H9 (cell line): ENCODE measurements at regions not wholly inside any gene's neighbourhood (a gene's known extent, or its start where the extent isn't known, plus 50 kb on each side); places are given as distances from the start of the nearest gene placed in this dataset.

Experiments used
- DNase-seq: peaks from one replicate; pipeline ENCODE4 v3.0.0-alpha.2; 2017
- H2AFZ ChIP-seq: one replicate; pipeline ENCODE4 v1.6.1; 2013; ENCODE audit warnings: mild to moderate bottlenecking, low read length, control low read depth, moderate library complexity
- H2AK5ac ChIP-seq: 2 replicates; pipeline ENCODE4 v1.6.1; 2013; ENCODE audit warnings: low read length, control low read depth, mixed read lengths; ENCODE audit not compliant: insufficient read length
- H2BK120ac ChIP-seq: one replicate; pipeline ENCODE4 v1.6.1; 2013; ENCODE audit warnings: low read depth, mild to moderate bottlenecking, low read length, control low read depth, inconsistent platforms; ENCODE audit not compliant: poor library complexity, severe bottlenecking
- H2BK12ac ChIP-seq: 2 replicates; pipeline ENCODE4 v1.6.1; 2013; ENCODE audit warnings: low read length, control low read depth, mixed read lengths, low read depth; ENCODE audit not compliant: insufficient read length
- H2BK15ac ChIP-seq: 2 replicates; pipeline ENCODE4 v1.6.1; 2013; ENCODE audit warnings: low read depth, low read length, control low read depth
- H2BK20ac ChIP-seq: one replicate; pipeline ENCODE4 v1.6.1; 2013; ENCODE audit warnings: low read depth, mild to moderate bottlenecking, low read length, control low read depth, inconsistent platforms; ENCODE audit not compliant: poor library complexity, severe bottlenecking
- H2BK5ac ChIP-seq: 2 replicates; pipeline ENCODE4 v1.6.1; 2013; ENCODE audit warnings: low read length, control low read depth, mixed read lengths; ENCODE audit not compliant: insufficient read length
- H3K14ac ChIP-seq: 2 replicates; pipeline ENCODE4 v1.6.1; 2013; ENCODE audit warnings: low read length, control low read depth; ENCODE audit not compliant: insufficient read depth
- H3K18ac ChIP-seq: 2 replicates; pipeline ENCODE4 v1.6.1; 2013; ENCODE audit warnings: low read depth, mild to moderate bottlenecking, mixed read lengths, low read length, control low read depth; ENCODE audit not compliant: insufficient read length
- H3K23ac ChIP-seq: 2 replicates; pipeline ENCODE4 v1.6.1; 2013; ENCODE audit warnings: low read length, control low read depth, mixed read lengths, low read depth; ENCODE audit not compliant: insufficient read length
- H3K23me2 ChIP-seq: 2 replicates; pipeline ENCODE4 v1.6.1; 2013; ENCODE audit warnings: low read depth, mild to moderate bottlenecking, mixed read lengths, low read length, control low read depth; ENCODE audit not compliant: insufficient read length, poor library complexity, severe bottlenecking
- H3K27ac ChIP-seq: 2 replicates; pipeline ENCODE4 v1.5.1; 2013; ENCODE audit warnings: low read length, control low read depth, mixed read lengths, low read depth; ENCODE audit not compliant: insufficient read length
- H3K27me3 ChIP-seq: 2 replicates; pipeline ENCODE4 v1.6.1; 2013; ENCODE audit warnings: low read length, control low read depth, inconsistent platforms; ENCODE audit not compliant: insufficient read depth
- H3K4ac ChIP-seq: 2 replicates; pipeline ENCODE4 v1.6.1; 2013; ENCODE audit warnings: low read depth, mild to moderate bottlenecking, control low read depth, inconsistent platforms, low read length, moderate library complexity
- H3K4me1 ChIP-seq: 2 replicates; pipeline ENCODE4 v1.6.1; 2013; ENCODE audit warnings: low read length, control low read depth, inconsistent platforms; ENCODE audit not compliant: insufficient read depth
- H3K4me2 ChIP-seq: 2 replicates; pipeline ENCODE4 v1.6.1; 2013; ENCODE audit warnings: low read length, control low read depth, mixed read lengths; ENCODE audit not compliant: insufficient read length, insufficient read depth
- H3K56ac ChIP-seq: 2 replicates; pipeline ENCODE4 v1.6.1; 2013; ENCODE audit warnings: low read depth, mild to moderate bottlenecking, mixed read lengths, low read length, control low read depth; ENCODE audit not compliant: insufficient read length
- H3K79me1 ChIP-seq: 2 replicates; pipeline ENCODE4 v1.6.1; 2013; ENCODE audit warnings: low read depth, mild to moderate bottlenecking, moderate library complexity, low read length, control low read depth, inconsistent platforms; ENCODE audit not compliant: insufficient read depth, poor library complexity, severe bottlenecking
- H3K79me2 ChIP-seq: 2 replicates; pipeline ENCODE4 v1.6.1; 2013; ENCODE audit warnings: low read length, control low read depth, inconsistent platforms; ENCODE audit not compliant: insufficient read depth
- H3K9ac ChIP-seq: 2 replicates; pipeline ENCODE4 v1.6.1; 2013; ENCODE audit warnings: low read length, control low read depth, mixed read lengths; ENCODE audit not compliant: insufficient read length; ENCODE audit errors: extremely low read depth
- H3K9me3 ChIP-seq: one replicate; pipeline ENCODE4 v1.6.1; 2013; ENCODE audit warnings: low read depth, low read length, inconsistent platforms; ENCODE audit not compliant: control insufficient read depth
- H3T11ph ChIP-seq: one replicate; pipeline ENCODE4 v1.6.1; 2013; ENCODE audit warnings: mild to moderate bottlenecking, low read length, control low read depth, inconsistent platforms
- H4K20me1 ChIP-seq: one replicate; pipeline ENCODE4 v1.6.1; 2013; ENCODE audit not compliant: control insufficient read depth, insufficient read length, insufficient read depth
- H4K5ac ChIP-seq: 2 replicates; pipeline ENCODE4 v1.6.1; 2013; ENCODE audit warnings: low read depth, mild to moderate bottlenecking, mixed read lengths, low read length, control low read depth; ENCODE audit not compliant: insufficient read length
- H4K8ac ChIP-seq: replicated peaks from 2 replicates; pipeline ENCODE4 v1.6.1; 2013; ENCODE audit warnings: low read length, control low read depth, mixed read lengths, low read depth; ENCODE audit not compliant: insufficient read length
- H4K91ac ChIP-seq: 2 replicates; pipeline ENCODE4 v1.6.1; 2013; ENCODE audit warnings: low read depth, mild to moderate bottlenecking, moderate library complexity, mixed read lengths, low read length, control low read depth; ENCODE audit not compliant: insufficient read length
- H3K27ac Mint-ChIP-seq, 3 experiments: 2 replicates in 2 of 3; 3 replicates in 1 of 3; pipeline ENCODE4 v1.8.0; 2020 to 2021; ENCODE audit warnings: mixed read lengths in 3 of 3, mild to moderate bottlenecking in 1 of 3, moderate library complexity in 1 of 3
- H3K27me3 Mint-ChIP-seq: 2 replicates; pipeline ENCODE4 v1.8.0; 2021; ENCODE audit warnings: low read depth, mild to moderate bottlenecking, moderate library complexity, mixed read lengths
- H3K36me3 Mint-ChIP-seq, 3 experiments: 2 replicates in 2 of 3; 3 replicates in 1 of 3; pipeline ENCODE4 v1.8.0; 2020 to 2021; ENCODE audit warnings: low read depth in 3 of 3, mixed read lengths in 3 of 3; ENCODE audit not compliant: insufficient read depth in 1 of 3
- H3K4me1 Mint-ChIP-seq, 2 experiments: 2 replicates each; pipeline ENCODE4 v1.8.0; 2020; ENCODE audit warnings: mixed read lengths in 2 of 2
- H3K4me3 Mint-ChIP-seq, 2 experiments: 2 replicates in 1 of 2; 3 replicates in 1 of 2; pipeline ENCODE4 v1.8.0; 2020 to 2021; ENCODE audit warnings: mild to moderate bottlenecking in 2 of 2, mixed read lengths in 2 of 2, moderate library complexity in 1 of 2
- H3K9me3 Mint-ChIP-seq, 2 experiments: 2 replicates in 1 of 2; 3 replicates in 1 of 2; pipeline ENCODE4 v1.8.0; 2020; ENCODE audit warnings: mild to moderate bottlenecking in 2 of 2, mixed read lengths in 2 of 2, moderate library complexity in 1 of 2
- WGBS: extraction: QIAGEN DNeasy Blood & Tissue Kit; methylation state at CpG from one replicate; pipeline ENCODE4 v1.1.7; 2013; ENCODE audit warnings: missing lambda C conversion rate, low lambda C conversion rate, mixed read lengths; ENCODE audit not compliant: insufficient read length; ENCODE audit errors: extremely low coverage; 5-methylcytosine and 5-hydroxymethylcytosine counted together
- TF ChIP-seq, protein P1 (sequence below): fragments of 200-600 bp; sonication (generic); conservative IDR thresholded peaks from 3 replicates; pipeline ENCODE4 v1.8.0; 2021; ENCODE audit warnings: antibody characterized with exemption, mild to moderate bottlenecking

DNA sequence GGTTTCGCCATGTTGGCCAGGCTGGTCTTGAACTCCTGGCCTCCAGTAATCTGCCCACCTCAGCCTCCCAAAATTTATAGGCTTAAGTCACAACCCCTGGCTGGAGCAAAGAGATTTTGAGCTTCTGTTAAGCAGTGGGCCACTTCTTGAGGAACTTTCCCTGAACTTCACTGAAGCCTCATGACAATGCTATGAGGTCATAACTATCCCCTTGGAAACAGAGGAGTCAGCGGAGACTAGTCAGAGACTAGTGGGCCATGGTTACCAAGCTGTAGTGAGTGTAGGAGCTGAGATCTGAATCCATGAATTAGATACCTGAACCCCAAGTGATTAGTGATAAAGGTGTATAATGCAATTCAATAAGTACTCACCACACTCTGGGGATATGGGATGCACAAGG is 145.1 kb upstream of the MSX1 start:
- WGBS: no CpG with 5 or more reads among the region's 2 CpGs
- Histone ChIP-seq H3K4me1 (peaks cover 2% of the 10 kb centered on the region; the same call in 1 of the 2 replicates), H4K8ac (no peak overlapping the region), H2AK5ac (no peak overlapping the region), H2BK120ac (no peak overlapping the region), H3K79me2 (no peaks in the 10 kb centered on the region), H4K91ac (no peak overlapping the region), H3K27ac (no peak overlapping the region), H2BK15ac (no peak overlapping the region), H2AFZ (no peak overlapping the region), H2BK5ac (no peak overlapping the region), H2BK12ac (no peak overlapping the region), H3K23me2 (no peaks in the 10 kb centered on the region), H3K14ac (no peak overlapping the region), H3K56ac (no peak overlapping the region), H3K18ac (no peak overlapping the region), H3T11ph (no peak overlapping the region), H4K5ac (no peak overlapping the region), H3K27me3 (no peaks in the 10 kb centered on the region), H3K4ac (no peak overlapping the region), H3K4me2 (no peak overlapping the region), H4K20me1 (no peaks in the 10 kb centered on the region), H3K9ac (no peak overlapping the region), H2BK20ac (no peak overlapping the region), H3K9me3 (no peaks in the 10 kb centered on the region), H3K23ac (no peak overlapping the region), H3K79me1 (no peaks in the 10 kb centered on the region)
- Mint-ChIP-seq H3K4me3 (no peak overlapping the region), H3K9me3 (no peaks in the 10 kb centered on the region), H3K27ac (no peak overlapping the region; a peak in 1 of 7 replicates), H3K27me3 (peaks cover 72% of the 10 kb centered on the region), H3K4me1 (peaks cover 12 to 22% of the 10 kb centered on the region in 2 experiments), H3K36me3 (peaks cover 0 to 1% (median 0%) of the 10 kb centered on the region in 3 experiments; a peak in 1 of 7 replicates)
- DNase-seq: no peak
- TF ChIP-seq, protein P1, sequence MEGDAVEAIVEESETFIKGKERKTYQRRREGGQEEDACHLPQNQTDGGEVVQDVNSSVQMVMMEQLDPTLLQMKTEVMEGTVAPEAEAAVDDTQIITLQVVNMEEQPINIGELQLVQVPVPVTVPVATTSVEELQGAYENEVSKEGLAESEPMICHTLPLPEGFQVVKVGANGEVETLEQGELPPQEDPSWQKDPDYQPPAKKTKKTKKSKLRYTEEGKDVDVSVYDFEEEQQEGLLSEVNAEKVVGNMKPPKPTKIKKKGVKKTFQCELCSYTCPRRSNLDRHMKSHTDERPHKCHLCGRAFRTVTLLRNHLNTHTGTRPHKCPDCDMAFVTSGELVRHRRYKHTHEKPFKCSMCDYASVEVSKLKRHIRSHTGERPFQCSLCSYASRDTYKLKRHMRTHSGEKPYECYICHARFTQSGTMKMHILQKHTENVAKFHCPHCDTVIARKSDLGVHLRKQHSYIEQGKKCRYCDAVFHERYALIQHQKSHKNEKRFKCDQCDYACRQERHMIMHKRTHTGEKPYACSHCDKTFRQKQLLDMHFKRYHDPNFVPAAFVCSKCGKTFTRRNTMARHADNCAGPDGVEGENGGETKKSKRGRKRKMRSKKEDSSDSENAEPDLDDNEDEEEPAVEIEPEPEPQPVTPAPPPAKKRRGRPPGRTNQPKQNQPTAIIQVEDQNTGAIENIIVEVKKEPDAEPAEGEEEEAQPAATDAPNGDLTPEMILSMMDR: no peak
